ENCODE measurements at regions not wholly inside any gene's neighbourhood (a gene's known extent, or its start where the extent isn't known, plus 50 kb on each side); places are given as distances from the start of the nearest gene placed in this dataset.

GRCh38 chr7:17132726-17133125 is 165.7 kb upstream of the AHR start:
- no peak for DNase-seq

- DNase-seq: no peak
Observed at GRCh38 chr7:17133977-17134376, 164.5 kb upstream of the AHR start.

- DNase-seq: no peak
Observed at GRCh38 chr7:17134786-17135185, 163.7 kb upstream of the AHR start.

DNA sequence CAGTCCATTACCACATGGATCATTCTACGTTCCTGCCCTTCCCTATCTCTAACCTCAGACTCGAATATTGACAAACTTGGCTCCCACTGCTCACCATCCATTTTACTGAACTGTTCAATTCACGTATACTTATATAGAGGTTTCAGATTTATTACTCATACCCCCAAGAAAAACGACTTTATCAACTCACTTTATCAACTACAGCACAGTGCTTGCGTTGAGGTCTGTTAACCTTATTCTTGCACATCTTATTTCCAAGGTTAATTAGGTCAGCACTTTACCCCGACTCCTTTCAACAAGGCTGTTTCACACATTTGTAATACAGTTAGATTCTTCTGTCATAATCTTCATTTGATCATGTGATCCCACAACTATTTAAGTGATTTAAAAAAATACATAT is 162.3 kb upstream of the AHR start:
- DNase-seq: no peak

DNA sequence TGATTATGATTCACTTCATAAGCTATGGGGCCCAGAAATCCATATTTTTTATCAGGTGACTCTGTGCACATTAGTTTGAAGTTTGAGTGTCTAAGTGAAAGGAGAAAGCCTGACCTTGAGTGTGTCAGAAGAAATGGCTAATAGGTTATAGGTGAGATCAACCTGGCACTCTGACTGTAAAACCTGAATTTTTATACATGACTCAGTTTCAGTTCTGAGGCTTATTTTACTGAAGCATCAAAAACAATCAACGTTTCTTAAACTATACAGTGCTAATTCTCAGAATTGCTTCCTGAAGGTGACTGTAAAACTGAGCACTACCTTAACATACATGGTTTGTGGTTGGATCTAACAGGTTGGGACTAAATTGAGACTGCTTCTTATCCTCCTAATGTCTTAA is 159.4 kb upstream of the AHR start:
- DNase-seq: peak; percentile 38

DNA sequence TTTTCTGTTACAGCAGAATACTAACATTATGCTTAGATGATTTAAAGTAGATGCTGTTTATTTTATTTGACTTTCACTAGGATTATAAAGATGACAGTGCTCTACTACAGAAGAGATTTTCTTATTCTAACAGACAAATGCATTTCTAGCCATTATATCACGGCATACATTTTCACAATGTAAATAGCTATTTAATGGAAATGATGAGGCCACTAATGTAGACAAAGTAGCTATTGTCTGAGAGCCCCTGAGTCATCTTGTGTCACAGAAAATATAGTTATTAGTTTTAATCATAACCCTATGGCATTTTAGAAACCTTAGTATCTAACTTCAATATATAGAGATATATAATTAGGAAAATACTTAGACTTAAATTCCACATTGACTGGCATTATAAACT is 158.0 kb upstream of the AHR start:
- DNase-seq: no peak

- DNase-seq: no peak
Observed at GRCh38 chr7:17142831-17143541, 155.5 kb upstream of the AHR start.

DNA sequence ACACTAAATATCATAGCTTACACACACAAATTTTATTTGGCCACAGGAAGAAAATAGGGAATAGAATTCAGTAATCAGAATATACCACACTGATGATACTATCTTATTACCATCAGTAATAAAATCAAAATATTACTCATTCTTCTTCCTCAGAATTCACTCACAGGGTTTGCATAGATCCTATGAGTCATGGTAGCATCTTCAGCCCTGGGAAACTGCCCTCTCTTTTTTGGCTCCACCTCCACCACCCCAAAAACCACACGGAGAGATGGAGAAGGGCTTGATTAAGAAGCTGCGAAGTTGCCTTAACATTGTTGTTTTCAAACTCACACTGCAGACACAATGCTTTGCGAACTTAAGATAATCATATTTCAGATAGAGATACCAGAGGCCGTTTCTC is 154.1 kb upstream of the AHR start:
- peak; percentile 63 for DNase-seq

DNA sequence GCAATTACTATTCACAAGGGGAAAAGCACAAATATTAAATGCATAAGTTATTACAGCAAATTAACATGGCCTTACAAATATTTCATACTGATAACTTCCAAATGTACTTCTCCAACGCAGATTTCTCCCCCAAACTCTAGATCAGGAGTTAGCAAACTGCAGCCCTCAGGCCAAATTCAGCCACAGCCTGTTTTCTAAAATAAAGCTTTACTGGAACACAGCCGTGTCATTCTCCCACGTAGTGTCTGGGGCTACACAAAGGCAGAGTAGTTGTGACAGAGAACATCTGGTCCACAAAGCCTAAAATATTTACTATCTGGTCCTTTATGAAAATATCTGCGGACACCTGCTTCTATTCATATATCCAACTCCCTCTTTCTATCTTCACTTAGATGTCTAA is 151.8 kb upstream of the AHR start:
- no peak for DNase-seq

- DNase-seq: no peak
Observed at GRCh38 chr7:17147409-17147808, 151.0 kb upstream of the AHR start.

GRCh38 chr7:17150018-17150417 is 148.4 kb upstream of the AHR start:
- DNase-seq: no peak

DNA sequence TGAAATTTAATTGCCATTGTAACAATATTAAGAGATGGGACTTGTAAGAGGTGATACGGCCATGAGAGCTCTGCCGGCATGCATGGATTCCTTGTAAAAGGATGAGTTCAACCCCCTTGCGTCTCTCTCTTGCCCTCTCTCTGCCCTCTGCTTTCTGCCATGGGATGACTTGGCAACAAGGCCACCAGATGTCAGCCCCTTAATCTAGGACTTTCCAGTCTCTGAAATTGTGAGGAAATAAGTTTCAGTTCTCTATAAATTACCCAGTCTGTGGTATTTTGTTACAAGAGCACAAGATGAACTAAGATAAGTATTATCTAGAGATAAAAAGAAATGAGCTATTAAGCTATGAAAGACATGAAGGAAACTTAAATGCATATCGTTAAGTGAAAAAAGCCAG is 145.7 kb upstream of the AHR start:
- DNase-seq: no peak

GRCh38 chr7:17153536-17153935 is 144.9 kb upstream of the AHR start:
- no peak for DNase-seq

GRCh38 chr7:17155529-17155928 is 142.9 kb upstream of the AHR start:
- no peak for DNase-seq

GRCh38 chr7:17158261-17158660 is 140.2 kb upstream of the AHR start:
- DNase-seq: no peak

GRCh38 chr7:17159500-17160037 is 138.9 kb upstream of the AHR start:
- DNase-seq: no peak

- DNase-seq: no peak
Observed at GRCh38 chr7:17166824-17167379, 131.6 kb upstream of the AHR start.

- DNase-seq: no peak
Observed at GRCh38 chr7:17168416-17168815, 130.0 kb upstream of the AHR start.

DNA sequence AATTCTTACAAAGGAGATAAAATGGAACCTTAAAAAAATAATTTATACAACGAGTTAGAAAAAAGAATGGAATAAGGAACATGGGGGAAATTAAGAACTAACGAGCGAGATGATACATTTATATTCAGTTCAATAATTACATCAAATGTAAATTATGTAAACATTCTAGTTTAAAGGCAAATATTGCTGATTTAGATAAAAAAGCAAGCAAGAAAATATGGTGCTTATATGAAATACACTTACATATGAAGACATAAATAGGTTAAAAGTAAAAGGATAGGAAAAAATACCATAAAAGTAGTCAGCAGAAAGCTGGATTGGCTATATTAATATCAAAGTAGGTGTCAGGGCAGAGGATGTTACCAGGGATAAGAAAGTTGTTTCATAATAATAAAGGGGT is 127.0 kb upstream of the AHR start:
- no peak for DNase-seq

- no peak for DNase-seq
Observed at GRCh38 chr7:17176371-17177032, 122.0 kb upstream of the AHR start.

DNA sequence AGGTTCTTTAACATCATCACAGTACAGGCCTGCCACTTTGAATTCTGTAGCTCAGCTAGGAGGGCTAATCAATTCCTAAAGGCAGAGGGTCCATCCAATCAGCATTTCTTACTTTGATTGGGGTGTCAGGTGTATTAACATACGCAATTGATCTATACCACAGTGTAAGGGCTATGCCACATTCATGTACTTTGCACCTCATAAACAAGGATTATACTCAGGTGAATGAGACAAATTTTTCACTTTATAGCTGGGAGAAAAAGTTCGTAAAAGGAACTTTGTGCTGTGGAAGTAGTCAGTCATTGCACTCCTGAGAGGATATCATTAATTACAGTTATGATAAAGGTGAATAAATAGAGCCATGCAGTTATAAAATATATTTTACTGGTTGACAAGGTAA is 119.9 kb upstream of the AHR start:
- no peak for DNase-seq

DNA sequence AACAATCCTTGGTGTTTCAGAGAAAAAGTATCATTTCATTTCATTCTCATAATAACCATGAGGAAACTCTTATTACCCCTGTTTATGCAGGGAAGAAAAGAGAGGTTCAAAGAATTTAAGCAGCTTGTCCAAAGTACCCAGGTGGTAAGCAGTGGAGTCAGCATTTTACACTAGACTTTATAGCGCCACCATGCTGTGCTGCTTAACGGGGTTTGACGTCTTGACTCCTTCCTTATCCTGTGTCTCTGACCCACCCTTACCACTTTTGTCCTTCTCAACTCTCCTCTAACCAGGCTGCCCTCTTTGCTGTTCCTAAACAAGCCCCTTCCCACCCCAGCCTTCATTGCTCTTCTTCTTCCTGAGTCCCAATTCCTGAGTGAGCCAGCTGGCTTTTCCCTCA is 117.0 kb upstream of the AHR start:
- no peak for DNase-seq

DNA sequence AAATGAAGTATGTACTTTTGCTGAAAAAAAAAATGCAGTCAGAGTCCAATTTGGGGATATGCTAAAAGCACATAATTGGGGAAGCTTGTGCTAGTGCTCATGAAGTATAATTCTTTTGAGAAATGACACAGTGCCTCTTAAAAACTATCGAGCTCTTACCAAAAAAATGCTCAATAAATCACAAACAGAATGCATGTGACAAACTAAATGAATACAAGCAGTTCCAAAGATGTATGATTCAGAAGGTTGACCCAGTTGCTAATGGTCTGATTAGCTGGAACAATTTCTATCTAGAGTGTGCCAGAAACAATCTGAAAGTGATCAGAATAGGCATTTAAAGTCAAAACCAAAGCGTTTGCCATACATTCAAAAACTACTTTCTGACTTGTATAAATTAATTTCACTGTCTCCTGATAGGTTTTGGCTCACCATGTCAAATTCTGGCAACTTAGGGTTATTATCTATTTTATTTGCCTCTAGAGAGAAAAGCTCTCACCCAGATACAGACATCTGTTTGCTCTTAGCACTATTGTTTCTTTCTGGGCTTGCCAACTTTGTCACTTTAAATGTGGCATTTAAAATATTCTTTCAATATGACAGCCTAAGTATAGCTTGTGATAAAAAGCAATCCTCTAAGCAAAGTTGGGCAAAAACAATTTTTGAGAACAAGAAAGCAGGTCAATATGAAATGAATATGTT is 114.7 kb upstream of the AHR start:
- DNase-seq: no peak
